ENCODE measurements at regions not wholly inside any gene's neighbourhood (a gene's known extent, or its start where the extent isn't known, plus 50 kb on each side); places are given as distances from the start of the nearest gene placed in this dataset.

DNA sequence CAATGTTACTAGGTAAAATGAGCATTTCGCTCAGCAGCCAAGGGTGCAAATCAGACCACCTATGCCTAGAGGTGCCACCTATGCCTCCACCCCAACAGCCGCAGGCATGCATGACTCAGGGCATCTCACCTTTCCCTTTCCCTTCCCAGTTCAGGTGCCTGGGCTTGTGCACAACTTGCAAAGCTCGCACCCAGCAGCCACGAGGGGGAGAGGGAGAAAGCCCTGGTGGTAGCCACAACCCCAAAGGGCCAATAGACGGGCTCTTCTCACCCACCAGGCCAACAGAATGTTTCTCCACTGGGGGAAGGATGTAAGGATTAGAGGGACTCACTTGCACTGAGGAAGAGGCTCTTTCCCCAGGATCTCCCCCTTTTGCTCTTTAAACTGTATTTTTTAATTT is 462.3 kb upstream of the PCDH15 start:
- no peak for DNase-seq (ENCODE audit: low read depth)
- H3K4me3 ChIP-seq (ENCODE audit: low read depth, low read length), result no peak overlapping the region
- TF ChIP-seq, protein P1, sequence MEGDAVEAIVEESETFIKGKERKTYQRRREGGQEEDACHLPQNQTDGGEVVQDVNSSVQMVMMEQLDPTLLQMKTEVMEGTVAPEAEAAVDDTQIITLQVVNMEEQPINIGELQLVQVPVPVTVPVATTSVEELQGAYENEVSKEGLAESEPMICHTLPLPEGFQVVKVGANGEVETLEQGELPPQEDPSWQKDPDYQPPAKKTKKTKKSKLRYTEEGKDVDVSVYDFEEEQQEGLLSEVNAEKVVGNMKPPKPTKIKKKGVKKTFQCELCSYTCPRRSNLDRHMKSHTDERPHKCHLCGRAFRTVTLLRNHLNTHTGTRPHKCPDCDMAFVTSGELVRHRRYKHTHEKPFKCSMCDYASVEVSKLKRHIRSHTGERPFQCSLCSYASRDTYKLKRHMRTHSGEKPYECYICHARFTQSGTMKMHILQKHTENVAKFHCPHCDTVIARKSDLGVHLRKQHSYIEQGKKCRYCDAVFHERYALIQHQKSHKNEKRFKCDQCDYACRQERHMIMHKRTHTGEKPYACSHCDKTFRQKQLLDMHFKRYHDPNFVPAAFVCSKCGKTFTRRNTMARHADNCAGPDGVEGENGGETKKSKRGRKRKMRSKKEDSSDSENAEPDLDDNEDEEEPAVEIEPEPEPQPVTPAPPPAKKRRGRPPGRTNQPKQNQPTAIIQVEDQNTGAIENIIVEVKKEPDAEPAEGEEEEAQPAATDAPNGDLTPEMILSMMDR (IDR thresholded peaks at IDR 0.05; ENCODE audit: insufficient read depth, low read depth, low read length), result no peak

DNA sequence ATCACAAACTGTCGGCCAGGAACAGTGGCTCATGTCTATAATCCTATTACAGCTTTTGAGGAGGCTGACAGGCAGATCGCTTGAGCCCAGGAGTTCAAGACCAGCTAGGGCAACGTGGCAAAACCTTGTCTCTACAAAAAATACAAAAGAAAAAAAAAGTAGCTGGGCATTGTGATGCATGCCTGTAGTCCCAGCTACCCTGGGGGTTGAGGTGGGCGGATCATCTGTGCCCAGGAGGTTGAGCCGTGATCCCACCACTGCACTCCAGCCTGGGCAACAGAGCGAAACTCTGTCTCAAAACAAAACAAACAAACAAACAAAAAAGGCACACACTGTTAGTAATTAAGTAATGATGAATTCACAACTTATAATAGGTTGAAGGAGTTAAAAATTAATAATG is 441.5 kb upstream of the PCDH15 start:
- TF ChIP-seq, protein P1 (IDR thresholded peaks at IDR 0.05; ENCODE audit: insufficient read depth, low read depth, low read length), result no peak
- DNase-seq (ENCODE audit: low read depth), result no peak
- H3K4me3 ChIP-seq (ENCODE audit: low read depth, low read length), result no peak overlapping the region

DNA sequence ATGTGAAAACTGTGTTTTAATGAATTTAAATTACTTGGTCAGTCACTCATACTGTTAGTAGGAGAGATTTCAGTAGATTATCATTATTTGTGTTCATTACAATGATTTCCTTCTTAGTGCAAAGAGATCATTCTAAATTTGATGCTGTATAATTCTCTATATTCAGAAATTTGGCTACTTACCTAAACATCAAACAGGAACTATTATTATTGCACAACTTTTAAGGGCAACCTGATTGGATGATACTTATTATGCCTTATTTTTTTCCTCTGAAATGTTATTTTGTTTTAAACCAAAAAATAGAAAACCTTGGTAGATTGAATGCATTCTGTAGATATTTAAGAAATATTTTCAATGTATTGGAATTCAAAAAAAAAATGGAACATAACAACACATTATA is 436.4 kb upstream of the PCDH15 start:
- TF ChIP-seq, protein P1 (IDR thresholded peaks at IDR 0.05; ENCODE audit: insufficient read depth, low read depth, low read length), result no peak
- DNase-seq (ENCODE audit: low read depth), result no peak
- no peak overlapping the region for H3K4me3 ChIP-seq (ENCODE audit: low read depth, low read length)

DNA sequence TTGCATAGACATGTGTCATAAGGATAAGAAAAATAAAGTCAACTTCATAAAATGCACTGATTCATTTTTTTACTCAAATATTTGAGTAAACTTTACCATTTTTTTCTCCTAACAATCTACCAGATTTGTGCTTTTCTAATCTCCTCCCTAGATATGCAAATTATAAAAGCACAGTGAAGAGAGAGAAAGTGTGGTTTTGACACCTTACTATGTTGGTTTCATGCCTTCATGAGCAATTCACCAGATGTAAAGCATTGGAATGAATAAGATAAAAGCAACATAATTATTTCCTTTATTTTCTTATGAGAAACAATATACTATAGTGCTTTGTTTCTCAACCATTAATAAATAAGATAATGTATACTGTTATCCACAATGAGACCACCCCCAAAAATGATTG is 432.5 kb upstream of the PCDH15 start:
- TF ChIP-seq, protein P1 (IDR thresholded peaks at IDR 0.05; ENCODE audit: insufficient read depth, low read depth, low read length), result no peak
- no peak for DNase-seq (ENCODE audit: low read depth)
- H3K4me3 ChIP-seq (ENCODE audit: low read depth, low read length), result no peak overlapping the region

DNA sequence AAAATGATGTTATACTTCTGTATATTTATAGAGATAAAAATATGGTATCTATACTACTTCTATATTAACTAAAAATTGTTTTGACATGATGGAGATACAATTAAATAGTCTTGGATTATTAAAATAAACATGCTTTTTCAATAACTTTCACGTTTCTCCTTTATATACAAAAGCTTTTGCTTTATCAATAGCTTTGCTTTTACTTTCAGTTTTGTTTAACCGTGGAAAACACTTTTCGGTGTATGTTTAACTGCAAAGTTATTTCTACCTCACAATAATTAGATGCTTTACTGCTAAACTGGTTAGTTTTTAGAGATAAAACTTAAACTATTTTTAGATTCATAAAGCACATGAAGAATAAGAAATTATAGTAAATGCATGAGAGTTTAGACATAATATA is 432.1 kb upstream of the PCDH15 start:
- no peak overlapping the region for H3K4me3 ChIP-seq (ENCODE audit: low read depth, low read length)
- no peak for DNase-seq (ENCODE audit: low read depth)
- TF ChIP-seq, protein P1 (IDR thresholded peaks at IDR 0.05; ENCODE audit: insufficient read depth, low read depth, low read length), result no peak

DNA sequence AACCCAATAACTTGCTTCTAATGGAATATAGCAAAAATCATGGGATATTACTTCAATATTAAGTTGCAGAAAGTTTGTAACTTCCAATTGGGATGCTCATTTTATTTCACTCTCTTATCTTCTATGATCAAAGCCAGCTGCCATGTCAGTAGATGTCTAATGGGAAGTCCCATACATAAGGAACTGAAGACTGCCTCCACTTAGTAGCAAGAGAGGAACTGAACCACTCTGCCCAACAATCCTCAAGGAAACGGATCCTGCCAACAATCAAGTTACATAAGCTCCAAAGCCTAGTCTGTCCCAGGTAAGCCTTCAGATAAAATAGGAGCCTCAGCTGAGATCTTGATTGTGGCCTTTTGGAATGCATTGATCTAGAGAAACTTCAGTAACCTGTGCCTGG is 431.5 kb upstream of the PCDH15 start:
- TF ChIP-seq, protein P1 (IDR thresholded peaks at IDR 0.05; ENCODE audit: insufficient read depth, low read depth, low read length), result no peak
- no peak overlapping the region for H3K4me3 ChIP-seq (ENCODE audit: low read depth, low read length)
- no peak for DNase-seq (ENCODE audit: low read depth)

DNA sequence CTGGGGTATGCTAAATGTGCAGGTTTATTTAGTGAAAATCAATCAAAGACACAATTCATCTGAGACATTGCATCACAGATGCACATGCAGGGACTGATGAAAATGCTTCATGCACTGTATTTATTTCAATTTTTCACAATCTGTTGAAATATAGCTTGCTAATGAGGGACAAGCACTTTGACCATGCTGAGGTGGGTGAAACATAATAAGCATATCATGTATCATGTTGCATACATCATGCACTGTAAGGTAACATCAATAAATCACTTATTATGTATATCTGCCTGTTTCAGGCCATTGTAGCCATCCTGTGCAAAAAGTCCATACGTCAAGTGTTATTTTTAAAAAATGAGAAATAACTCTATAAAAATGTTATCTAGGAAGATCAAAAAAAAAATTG is 426.9 kb upstream of the PCDH15 start:
- TF ChIP-seq, protein P1 (IDR thresholded peaks at IDR 0.05; ENCODE audit: insufficient read depth, low read depth, low read length), result no peak
- DNase-seq (ENCODE audit: low read depth), result no peak
- H3K4me3 ChIP-seq (ENCODE audit: low read depth, low read length), result no peak overlapping the region
